Endothelial cell of umbilical vein (primary cell): ENCODE measurements at regions not wholly inside any gene's neighbourhood (a gene's known extent, or its start where the extent isn't known, plus 50 kb on each side); places are given as distances from the start of the nearest gene placed in this dataset.

ENCODE experiments used
- BruUV-seq: library from RNA; stranded (reverse); fragments of 400-500 nt; replicated peaks from 2 replicates; lab custom pipeline; 2021; lab: Mats Ljungman, UMichigan
- CTCF ChIA-PET: fragments of 300-600, 350-600 bp; sonication (Branson Sonifier 250); formaldehyde crosslinking; loops from one replicate; lab custom pipeline; 2021; ENCODE audit warnings: antibody characterized with exemption, inconsistent platforms; lab: Charles Lee
- POLR2A ChIA-PET: fragments of 300-600, 350-600 bp; sonication (Branson Sonifier 250); formaldehyde crosslinking; loops from one replicate; lab custom pipeline; 2021; ENCODE audit warnings: antibody characterized with exemption, inconsistent platforms; lab: Charles Lee
- DNase-seq: peaks from one replicate; pipeline ENCODE4 v3.0.0-alpha.2; 2011; ENCODE audit warnings: low read depth, low spot score
- FAIRE-seq: peaks from 2 replicates; lab custom pipeline; 2011; peaks lifted over from hg19 to GRCh38; lab: Jason Lieb, UNC
- H2AFZ ChIP-seq: 2 replicates; pipeline ENCODE4 v1.6.0; 2012; ENCODE audit warnings: low read depth, low read length, control low read depth, inconsistent platforms
- H3K27ac ChIP-seq: 2 replicates; pipeline ENCODE4 v1.5.1; 2011; ENCODE audit warnings: low read depth, mild to moderate bottlenecking, control low read depth, low read length, moderate library complexity; ENCODE audit not compliant: insufficient read depth
- H3K27me3 ChIP-seq, 2 experiments: 2 replicates each; pipeline versions ENCODE4 v1.6.0 to v1.6.1; 2011; ENCODE audit warnings: low read length in 2 of 2, mixed read lengths in 1 of 2; ENCODE audit not compliant: control insufficient read depth in 2 of 2, insufficient read depth in 2 of 2
- H3K36me3 ChIP-seq, 2 experiments: 2 replicates in 1 of 2; 3 replicates in 1 of 2; pipeline ENCODE4 v1.5.1; 2011; ENCODE audit warnings: low read length in 2 of 2, mild to moderate bottlenecking in 1 of 2, moderate library complexity in 1 of 2; ENCODE audit not compliant: control insufficient read depth in 2 of 2, insufficient read depth in 2 of 2; ENCODE audit errors: extremely low read depth in 1 of 2
- H3K4me1 ChIP-seq: 3 replicates; pipeline ENCODE4 v1.5.1; 2011; ENCODE audit warnings: mild to moderate bottlenecking, low read length; ENCODE audit not compliant: control insufficient read depth, insufficient read depth; ENCODE audit errors: extremely low read depth
- H3K4me2 ChIP-seq: 2 replicates; pipeline ENCODE4 v1.6.1; 2011; ENCODE audit warnings: low read length, control low read depth, mixed read lengths; ENCODE audit not compliant: insufficient read depth
- H3K4me3 ChIP-seq, 3 experiments: fragments of 200-600 bp in 1 of 3; sonication (generic), shearing (Covaris generic) in 1 of 3; replicated peaks in 1 of 3; 2 replicates each; pipeline ENCODE4 v1.5.1; 2011 to 2016; ENCODE audit warnings: control low read depth in 3 of 3, low read length in 3 of 3, mild to moderate bottlenecking in 2 of 3, inconsistent platforms in 1 of 3, low read depth in 1 of 3, moderate library complexity in 1 of 3; ENCODE audit not compliant: insufficient read depth in 1 of 3
- H3K79me2 ChIP-seq: 2 replicates; pipeline ENCODE4 v1.6.0; 2012; ENCODE audit warnings: low read length, inconsistent platforms; ENCODE audit not compliant: control insufficient read depth, insufficient read depth
- H3K9ac ChIP-seq: replicated peaks from 2 replicates; pipeline ENCODE3; 2011; ENCODE audit warnings: low read length, control low read depth; ENCODE audit not compliant: insufficient read depth; ENCODE audit errors: extremely low read depth
- H3K9me1 ChIP-seq: replicated peaks from 3 replicates; pipeline ENCODE4 v1.6.0; 2011; ENCODE audit warnings: mild to moderate bottlenecking, low read length; ENCODE audit not compliant: control insufficient read depth, insufficient read depth; ENCODE audit errors: extremely low read depth
- H3K9me3 ChIP-seq: replicated peaks from 2 replicates; pipeline ENCODE4 v1.5.1; 2012; ENCODE audit warnings: low read length, inconsistent platforms; ENCODE audit not compliant: control insufficient read depth, insufficient read depth
- H4K20me1 ChIP-seq: replicated peaks from 2 replicates; pipeline ENCODE3; 2011; ENCODE audit warnings: mild to moderate bottlenecking, low read length; ENCODE audit not compliant: control insufficient read depth, insufficient read depth; ENCODE audit errors: extremely low read depth
- CTCF ChIP-seq, 2 donors: IDR thresholded peaks; 1 replicate in 1 of 2; 2 replicates in 1 of 2; pipeline ENCODE4 v1.5.1; 2011; ENCODE audit warnings: low read length in 2 of 2, mild to moderate bottlenecking in 2 of 2, moderate library complexity in 2 of 2, control low read depth in 1 of 2, inconsistent platforms in 1 of 2, low read depth in 1 of 2; ENCODE audit not compliant: insufficient read depth in 1 of 2; ENCODE audit errors: extremely low read depth in 1 of 2
- EZH2 ChIP-seq: IDR thresholded peaks from 2 replicates; pipeline ENCODE4 v1.6.1; 2012; ENCODE audit warnings: borderline replicate concordance, low read depth, mild to moderate bottlenecking, moderate library complexity, low read length, inconsistent platforms; ENCODE audit not compliant: severe bottlenecking
- FOS ChIP-seq: IDR thresholded peaks from 2 replicates; pipeline ENCODE4 v1.6.1; 2011; ENCODE audit warnings: mild to moderate bottlenecking, low read length, moderate library complexity, borderline replicate concordance; ENCODE audit not compliant: insufficient read depth
- GATA2 ChIP-seq: IDR thresholded peaks from 2 replicates; pipeline ENCODE4 v1.7.0; 2011; ENCODE audit warnings: low read depth, mild to moderate bottlenecking, moderate library complexity, mixed read lengths, low read length; ENCODE audit not compliant: insufficient read length, insufficient read depth
- JUN ChIP-seq: IDR thresholded peaks from 2 replicates; pipeline ENCODE4 v1.6.1; 2011; ENCODE audit warnings: borderline replicate concordance, low read depth; ENCODE audit not compliant: insufficient read length, insufficient read depth
- MYC ChIP-seq: IDR thresholded peaks from one replicate; pipeline ENCODE4 v1.6.1; 2011; ENCODE audit warnings: mild to moderate bottlenecking, low read depth, low read length
- POLR2A ChIP-seq: IDR thresholded peaks from 2 replicates; pipeline ENCODE4 v1.6.1; 2012; ENCODE audit warnings: low read depth, mild to moderate bottlenecking, control low read depth, low read length
- POLR2AphosphoS5 ChIP-seq: IDR thresholded peaks from 2 replicates; pipeline ENCODE4 v1.6.1; 2012; ENCODE audit warnings: low read depth, mild to moderate bottlenecking, control low read depth, low read length, moderate library complexity; ENCODE audit not compliant: insufficient read depth
- dilution Hi-C: fragments of 300-500 bp; cut with MboI; formaldehyde crosslinking; loops from one replicate; pipeline ENCODE4 v1.15.0; 2019; ENCODE audit warnings: low sequenced_read_pairs; ENCODE audit not compliant: extremely low pct_ligation_motif_present
- intact Hi-C: fragments of 100-400 bp; cut with micrococcal nuclease; formaldehyde crosslinking; loops from one replicate; pipeline ENCODE4 v1.10.0; 2022
- TF ChIP-seq, protein P1 (sequence below): IDR thresholded peaks from 2 replicates; pipeline ENCODE4 v1.6.1; 2011; ENCODE audit not compliant: insufficient read depth, insufficient read length

- intact Hi-C loops (no loop called here), dilution Hi-C loops (no loop called here)
- BruUV-seq = no TSS peak
- no peaks in the 10 kb centered on the region for H3K9me1 ChIP-seq
- no peaks in the 10 kb centered on the region for H3K9me3 ChIP-seq
- no peaks in the 10 kb centered on the region for H3K27me3 ChIP-seq
- H3K9ac ChIP-seq = no peak overlapping the region
- ChIA-PET CTCF (interaction anchor here (1.1 kb wide), 1 partner anchor 53 kb away, joined by 3 read pairs; no protein-coding TSS in a partner anchor), POLR2A (no interaction called here)
- FAIRE-seq (no peak), DNase-seq (no peak)
- TF ChIP-seq POLR2A = no peak
- no peak for TF ChIP-seq FOS
- TF ChIP-seq, protein P1, sequence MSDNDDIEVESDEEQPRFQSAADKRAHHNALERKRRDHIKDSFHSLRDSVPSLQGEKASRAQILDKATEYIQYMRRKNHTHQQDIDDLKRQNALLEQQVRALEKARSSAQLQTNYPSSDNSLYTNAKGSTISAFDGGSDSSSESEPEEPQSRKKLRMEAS = no peak
- no peak for TF ChIP-seq GATA2
- no peak for TF ChIP-seq EZH2
- no peak for TF ChIP-seq JUN
- no peak for TF ChIP-seq POLR2AphosphoS5
- no peak for TF ChIP-seq MYC
- no peak for TF ChIP-seq CTCF (IDR thresholded peaks at IDR 0.05; ENCODE audit: extremely low read depth in 1 of 2, insufficient read depth in 1 of 2, low read depth in 1 of 2, low read length in 2 of 2)
- H3K4me1 ChIP-seq = no peaks in the 10 kb centered on the region
- H3K27ac ChIP-seq = no peak overlapping the region
- H3K36me3 ChIP-seq = no peaks in the 10 kb centered on the region
- H2AFZ ChIP-seq = no peak overlapping the region
- no peak overlapping the region for H3K4me3 ChIP-seq
- H3K79me2 ChIP-seq = no peaks in the 10 kb centered on the region
- no peak overlapping the region for H3K4me2 ChIP-seq
- no peaks in the 10 kb centered on the region for H4K20me1 ChIP-seq
Measured at GRCh38 chr6:164495882-164496495, 813.4 kb downstream of the C6orf118 start.
